H9 (cell line): ENCODE measurements at regions not wholly inside any gene's neighbourhood (a gene's known extent, or its start where the extent isn't known, plus 50 kb on each side); places are given as distances from the start of the nearest gene placed in this dataset.

Experiments used
- DNase-seq: peaks from one replicate; pipeline ENCODE4 v3.0.0-alpha.2; 2017
- H2AFZ ChIP-seq: one replicate; pipeline ENCODE4 v1.6.1; 2013; ENCODE audit warnings: mild to moderate bottlenecking, low read length, control low read depth, moderate library complexity
- H2AK5ac ChIP-seq: 2 replicates; pipeline ENCODE4 v1.6.1; 2013; ENCODE audit warnings: low read length, control low read depth, mixed read lengths; ENCODE audit not compliant: insufficient read length
- H2BK120ac ChIP-seq: one replicate; pipeline ENCODE4 v1.6.1; 2013; ENCODE audit warnings: low read depth, mild to moderate bottlenecking, low read length, control low read depth, inconsistent platforms; ENCODE audit not compliant: poor library complexity, severe bottlenecking
- H2BK12ac ChIP-seq: 2 replicates; pipeline ENCODE4 v1.6.1; 2013; ENCODE audit warnings: low read length, control low read depth, mixed read lengths, low read depth; ENCODE audit not compliant: insufficient read length
- H2BK15ac ChIP-seq: 2 replicates; pipeline ENCODE4 v1.6.1; 2013; ENCODE audit warnings: low read depth, low read length, control low read depth
- H2BK20ac ChIP-seq: one replicate; pipeline ENCODE4 v1.6.1; 2013; ENCODE audit warnings: low read depth, mild to moderate bottlenecking, low read length, control low read depth, inconsistent platforms; ENCODE audit not compliant: poor library complexity, severe bottlenecking
- H2BK5ac ChIP-seq: 2 replicates; pipeline ENCODE4 v1.6.1; 2013; ENCODE audit warnings: low read length, control low read depth, mixed read lengths; ENCODE audit not compliant: insufficient read length
- H3K14ac ChIP-seq: 2 replicates; pipeline ENCODE4 v1.6.1; 2013; ENCODE audit warnings: low read length, control low read depth; ENCODE audit not compliant: insufficient read depth
- H3K18ac ChIP-seq: 2 replicates; pipeline ENCODE4 v1.6.1; 2013; ENCODE audit warnings: low read depth, mild to moderate bottlenecking, mixed read lengths, low read length, control low read depth; ENCODE audit not compliant: insufficient read length
- H3K23ac ChIP-seq: 2 replicates; pipeline ENCODE4 v1.6.1; 2013; ENCODE audit warnings: low read length, control low read depth, mixed read lengths, low read depth; ENCODE audit not compliant: insufficient read length
- H3K23me2 ChIP-seq: 2 replicates; pipeline ENCODE4 v1.6.1; 2013; ENCODE audit warnings: low read depth, mild to moderate bottlenecking, mixed read lengths, low read length, control low read depth; ENCODE audit not compliant: insufficient read length, poor library complexity, severe bottlenecking
- H3K27ac ChIP-seq: 2 replicates; pipeline ENCODE4 v1.5.1; 2013; ENCODE audit warnings: low read length, control low read depth, mixed read lengths, low read depth; ENCODE audit not compliant: insufficient read length
- H3K27me3 ChIP-seq: 2 replicates; pipeline ENCODE4 v1.6.1; 2013; ENCODE audit warnings: low read length, control low read depth, inconsistent platforms; ENCODE audit not compliant: insufficient read depth
- H3K4ac ChIP-seq: 2 replicates; pipeline ENCODE4 v1.6.1; 2013; ENCODE audit warnings: low read depth, mild to moderate bottlenecking, control low read depth, inconsistent platforms, low read length, moderate library complexity
- H3K4me1 ChIP-seq: 2 replicates; pipeline ENCODE4 v1.6.1; 2013; ENCODE audit warnings: low read length, control low read depth, inconsistent platforms; ENCODE audit not compliant: insufficient read depth
- H3K4me2 ChIP-seq: 2 replicates; pipeline ENCODE4 v1.6.1; 2013; ENCODE audit warnings: low read length, control low read depth, mixed read lengths; ENCODE audit not compliant: insufficient read length, insufficient read depth
- H3K56ac ChIP-seq: 2 replicates; pipeline ENCODE4 v1.6.1; 2013; ENCODE audit warnings: low read depth, mild to moderate bottlenecking, mixed read lengths, low read length, control low read depth; ENCODE audit not compliant: insufficient read length
- H3K79me1 ChIP-seq: 2 replicates; pipeline ENCODE4 v1.6.1; 2013; ENCODE audit warnings: low read depth, mild to moderate bottlenecking, moderate library complexity, low read length, control low read depth, inconsistent platforms; ENCODE audit not compliant: insufficient read depth, poor library complexity, severe bottlenecking
- H3K79me2 ChIP-seq: 2 replicates; pipeline ENCODE4 v1.6.1; 2013; ENCODE audit warnings: low read length, control low read depth, inconsistent platforms; ENCODE audit not compliant: insufficient read depth
- H3K9ac ChIP-seq: 2 replicates; pipeline ENCODE4 v1.6.1; 2013; ENCODE audit warnings: low read length, control low read depth, mixed read lengths; ENCODE audit not compliant: insufficient read length; ENCODE audit errors: extremely low read depth
- H3K9me3 ChIP-seq: one replicate; pipeline ENCODE4 v1.6.1; 2013; ENCODE audit warnings: low read depth, low read length, inconsistent platforms; ENCODE audit not compliant: control insufficient read depth
- H3T11ph ChIP-seq: one replicate; pipeline ENCODE4 v1.6.1; 2013; ENCODE audit warnings: mild to moderate bottlenecking, low read length, control low read depth, inconsistent platforms
- H4K20me1 ChIP-seq: one replicate; pipeline ENCODE4 v1.6.1; 2013; ENCODE audit not compliant: control insufficient read depth, insufficient read length, insufficient read depth
- H4K5ac ChIP-seq: 2 replicates; pipeline ENCODE4 v1.6.1; 2013; ENCODE audit warnings: low read depth, mild to moderate bottlenecking, mixed read lengths, low read length, control low read depth; ENCODE audit not compliant: insufficient read length
- H4K8ac ChIP-seq: replicated peaks from 2 replicates; pipeline ENCODE4 v1.6.1; 2013; ENCODE audit warnings: low read length, control low read depth, mixed read lengths, low read depth; ENCODE audit not compliant: insufficient read length
- H4K91ac ChIP-seq: 2 replicates; pipeline ENCODE4 v1.6.1; 2013; ENCODE audit warnings: low read depth, mild to moderate bottlenecking, moderate library complexity, mixed read lengths, low read length, control low read depth; ENCODE audit not compliant: insufficient read length
- H3K27ac Mint-ChIP-seq, 3 experiments: 2 replicates in 2 of 3; 3 replicates in 1 of 3; pipeline ENCODE4 v1.8.0; 2020 to 2021; ENCODE audit warnings: mixed read lengths in 3 of 3, mild to moderate bottlenecking in 1 of 3, moderate library complexity in 1 of 3
- H3K27me3 Mint-ChIP-seq: 2 replicates; pipeline ENCODE4 v1.8.0; 2021; ENCODE audit warnings: low read depth, mild to moderate bottlenecking, moderate library complexity, mixed read lengths
- H3K36me3 Mint-ChIP-seq, 3 experiments: 2 replicates in 2 of 3; 3 replicates in 1 of 3; pipeline ENCODE4 v1.8.0; 2020 to 2021; ENCODE audit warnings: low read depth in 3 of 3, mixed read lengths in 3 of 3; ENCODE audit not compliant: insufficient read depth in 1 of 3
- H3K4me1 Mint-ChIP-seq, 2 experiments: 2 replicates each; pipeline ENCODE4 v1.8.0; 2020; ENCODE audit warnings: mixed read lengths in 2 of 2
- H3K4me3 Mint-ChIP-seq, 2 experiments: 2 replicates in 1 of 2; 3 replicates in 1 of 2; pipeline ENCODE4 v1.8.0; 2020 to 2021; ENCODE audit warnings: mild to moderate bottlenecking in 2 of 2, mixed read lengths in 2 of 2, moderate library complexity in 1 of 2
- H3K9me3 Mint-ChIP-seq, 2 experiments: 2 replicates in 1 of 2; 3 replicates in 1 of 2; pipeline ENCODE4 v1.8.0; 2020; ENCODE audit warnings: mild to moderate bottlenecking in 2 of 2, mixed read lengths in 2 of 2, moderate library complexity in 1 of 2
- CTCF ChIP-seq: fragments of 200-600 bp; sonication (generic); conservative IDR thresholded peaks from 3 replicates; pipeline ENCODE4 v1.8.0; 2021; ENCODE audit warnings: antibody characterized with exemption, mild to moderate bottlenecking
- WGBS: extraction: QIAGEN DNeasy Blood & Tissue Kit; methylation state at CpG from one replicate; pipeline ENCODE4 v1.1.7; 2013; ENCODE audit warnings: missing lambda C conversion rate, low lambda C conversion rate, mixed read lengths; ENCODE audit not compliant: insufficient read length; ENCODE audit errors: extremely low coverage; 5-methylcytosine and 5-hydroxymethylcytosine counted together

GRCh38 chr13:72657379-72657778 lies 70.0 kb downstream of the MZT1 start:
- Histone ChIP-seq H3K9ac (no peak overlapping the region), H3K18ac (no peak overlapping the region), H3K79me2 (no peaks in the 10 kb centered on the region), H3K4me2 (no peak overlapping the region), H4K91ac (no peak overlapping the region), H3K4me1 (no peaks in the 10 kb centered on the region), H2BK120ac (no peak overlapping the region), H2BK15ac (no peak overlapping the region), H3K27me3 (no peaks in the 10 kb centered on the region), H3K56ac (no peak overlapping the region), H3K14ac (no peak overlapping the region), H3K4ac (no peak overlapping the region), H2AK5ac (no peak overlapping the region), H2BK12ac (no peak overlapping the region), H3K9me3 (no peaks in the 10 kb centered on the region), H4K5ac (no peak overlapping the region), H4K20me1 (no peaks in the 10 kb centered on the region), H3K23me2 (no peaks in the 10 kb centered on the region), H2AFZ (no peak overlapping the region), H3K79me1 (no peaks in the 10 kb centered on the region), H3K27ac (no peak overlapping the region), H4K8ac (no peak overlapping the region), H3T11ph (no peak overlapping the region), H3K23ac (no peak overlapping the region), H2BK5ac (no peak overlapping the region), H2BK20ac (no peak overlapping the region)
- Mint-ChIP-seq H3K36me3 (no peaks in the 10 kb centered on the region), H3K4me3 (no peak overlapping the region), H3K27me3 (peaks cover 1% of the 10 kb centered on the region), H3K4me1 (peaks cover 4% of the 10 kb centered on the region in 2 experiments; a peak in 3 of 4 replicates), H3K9me3 (peaks cover 2 to 3% of the 10 kb centered on the region in 2 experiments; a peak in 3 of 5 replicates), H3K27ac (peak overlapping the region in 1 of 3 experiments; percentile 27; a peak in 1 of 7 replicates)
- WGBS: no CpG with 5 or more reads among the region's 3 CpGs
- no peak for TF ChIP-seq CTCF
- DNase-seq: no peak
